Activated T-helper 2 cell treated with anti-CD3 and anti-CD28 coated beads, Interferon-gamma antibody, Interleukin-2, Interleukin-4, amounts not matched to agents 10 μg/mL and 5 μg/mL and 100 μg/mL, durations not matched to agents 14 hours and 24 hours and 36 hours (primary cell): ENCODE measurements at regions not wholly inside any gene's neighbourhood (a gene's known extent, or its start where the extent isn't known, plus 50 kb on each side); places are given as distances from the start of the nearest gene placed in this dataset.

Source experiments
- DNase-seq: peaks from one replicate; pipeline ENCODE4 v3.0.0; 2021; ENCODE audit warnings: low spot score
- H3K27ac Mint-ChIP-seq: one replicate; pipeline ENCODE4 v1.8.0; 2021; ENCODE audit warnings: mixed read lengths
- H3K27me3 Mint-ChIP-seq: one replicate; pipeline ENCODE4 v1.8.0; 2021; ENCODE audit warnings: low read depth, mixed read lengths
- H3K36me3 Mint-ChIP-seq: one replicate; pipeline ENCODE4 v1.8.0; 2021; ENCODE audit warnings: low read depth, mixed read lengths
- H3K4me1 Mint-ChIP-seq: one replicate; pipeline ENCODE4 v1.8.0; 2021; ENCODE audit warnings: low read depth, mixed read lengths
- H3K4me3 Mint-ChIP-seq: one replicate; pipeline ENCODE4 v1.8.0; 2021; ENCODE audit warnings: low read depth, mild to moderate bottlenecking, moderate library complexity, mixed read lengths
- H3K9me3 Mint-ChIP-seq: one replicate; pipeline ENCODE4 v1.8.0; 2021; ENCODE audit warnings: mixed read lengths
- intact Hi-C: fragments of 100-400 bp; cut with micrococcal nuclease; formaldehyde crosslinking; loops from one replicate; pipeline ENCODE4 v1.15.1; 2023

DNA sequence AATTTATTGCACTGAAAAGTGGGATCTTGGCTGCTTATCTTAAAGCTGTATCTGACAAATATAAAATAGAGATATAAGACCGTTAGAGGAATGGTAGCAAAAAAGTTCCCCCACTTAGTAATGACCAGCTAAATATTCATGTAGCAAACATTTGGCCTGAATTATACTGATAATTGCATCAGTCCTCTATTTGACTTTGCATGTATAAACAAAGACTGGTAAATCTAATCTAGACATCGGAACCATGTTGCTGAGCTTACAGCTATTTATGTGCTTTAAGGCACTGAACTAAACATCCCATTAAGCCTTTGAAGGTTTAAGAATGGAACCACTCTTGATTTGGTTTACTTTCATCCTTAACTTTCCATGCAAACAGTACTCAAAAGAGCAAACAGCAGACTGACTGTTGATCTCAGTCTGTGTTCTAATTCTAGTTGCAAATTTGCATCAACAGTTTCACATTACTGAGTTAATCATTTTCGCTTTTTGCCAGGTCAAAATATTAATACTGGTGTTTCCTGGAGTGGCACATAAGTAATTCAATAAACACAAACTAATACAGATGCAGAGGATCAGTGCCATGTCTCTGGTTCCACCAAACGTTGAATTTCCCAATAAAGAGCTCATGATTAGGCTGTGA, 203.5 kb upstream of the HTR2A start:
- Mint-ChIP-seq H3K27ac (no peak overlapping the region), H3K4me1 (no peaks in the 10 kb centered on the region), H3K36me3 (no peaks in the 10 kb centered on the region), H3K4me3 (no peak overlapping the region), H3K27me3 (no peaks in the 10 kb centered on the region), H3K9me3 (no peaks in the 10 kb centered on the region)
- DNase-seq: no peak
- intact Hi-C loops: no loop called here

DNA sequence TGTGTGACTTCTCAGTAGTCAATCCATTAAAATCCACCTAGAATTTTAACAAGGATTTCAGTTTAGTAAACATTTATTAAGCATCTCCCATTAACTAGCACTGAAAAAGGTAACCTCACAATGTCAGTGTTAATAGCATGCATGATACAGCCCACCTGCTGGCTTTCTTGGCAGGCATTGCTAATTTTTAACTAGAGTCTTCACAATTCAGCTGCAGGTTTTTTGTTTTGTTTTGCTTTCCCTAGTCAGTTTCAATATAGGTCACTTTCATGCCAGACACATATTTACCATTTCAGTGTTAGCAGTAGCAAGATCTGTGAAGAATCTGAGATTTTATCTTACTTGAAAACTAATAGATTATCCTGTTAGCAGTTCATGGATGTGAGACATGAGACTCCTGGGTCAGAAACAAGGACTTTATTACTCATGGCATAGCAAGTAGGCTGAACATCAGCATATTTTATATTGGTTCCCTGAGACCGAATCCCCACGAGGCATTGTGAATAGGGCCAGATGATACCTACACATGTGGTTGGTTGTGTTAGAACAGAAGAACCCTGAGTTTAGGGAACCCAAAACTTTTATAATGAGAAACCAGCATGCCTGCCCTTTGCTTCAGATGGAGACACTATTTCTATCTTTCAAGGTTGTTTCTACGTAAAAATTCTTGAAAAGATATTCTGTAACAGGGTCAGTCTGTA, 198.0 kb upstream of the HTR2A start:
- intact Hi-C loops: no loop called here
- no peak for DNase-seq
- Mint-ChIP-seq H3K4me1 (no peaks in the 10 kb centered on the region), H3K9me3 (no peaks in the 10 kb centered on the region), H3K4me3 (no peak overlapping the region), H3K27me3 (no peaks in the 10 kb centered on the region), H3K36me3 (no peaks in the 10 kb centered on the region), H3K27ac (no peak overlapping the region)

DNA sequence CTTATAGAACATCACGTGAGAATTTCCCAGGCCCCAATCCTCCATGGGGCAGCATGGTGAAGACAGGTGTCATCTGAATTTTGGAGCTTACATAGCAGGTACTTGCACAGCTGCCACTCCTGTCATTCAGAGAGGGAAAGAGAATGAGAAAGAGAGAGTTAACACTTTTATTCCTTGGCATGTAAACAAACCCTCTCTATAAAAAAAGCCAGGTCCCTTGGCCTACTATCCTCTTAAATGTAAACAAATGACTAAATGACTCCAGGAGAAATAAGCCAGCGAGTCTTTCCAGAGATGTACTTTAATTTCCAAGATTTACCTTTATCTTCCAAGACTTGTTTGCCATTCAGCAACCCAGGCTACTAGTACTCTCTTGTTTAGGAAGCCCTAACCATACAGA, 195.3 kb upstream of the HTR2A start:
- no peak overlapping the region for H3K27ac Mint-ChIP-seq
- no peak for DNase-seq
- H3K9me3 Mint-ChIP-seq: no peaks in the 10 kb centered on the region
- intact Hi-C loops: no loop called here
- no peaks in the 10 kb centered on the region for H3K27me3 Mint-ChIP-seq
- no peaks in the 10 kb centered on the region for H3K4me1 Mint-ChIP-seq
- H3K36me3 Mint-ChIP-seq: no peaks in the 10 kb centered on the region
- H3K4me3 Mint-ChIP-seq: no peak overlapping the region

DNA sequence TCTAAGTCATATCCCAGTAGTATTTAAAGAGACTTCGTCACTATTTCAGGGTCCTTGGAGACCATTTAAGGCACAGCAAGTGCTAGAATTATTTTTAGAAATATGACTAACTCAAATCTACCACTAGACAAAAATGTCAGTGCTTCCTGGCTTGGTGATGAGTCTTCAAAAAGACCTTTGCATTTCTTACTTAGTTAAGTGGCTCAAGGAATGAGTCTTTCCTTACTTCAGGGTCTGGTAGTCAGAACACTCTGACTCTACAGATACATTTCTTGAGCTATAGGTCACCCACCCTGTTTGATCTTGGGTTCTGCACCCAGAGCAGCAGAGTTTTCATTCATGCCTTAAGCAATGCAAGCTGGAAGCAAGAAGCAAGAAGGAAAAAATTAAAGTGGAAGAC, 191.0 kb upstream of the HTR2A start:
- Mint-ChIP-seq H3K9me3 (no peaks in the 10 kb centered on the region), H3K27ac (no peak overlapping the region), H3K4me1 (no peaks in the 10 kb centered on the region), H3K4me3 (no peak overlapping the region), H3K36me3 (no peaks in the 10 kb centered on the region), H3K27me3 (no peaks in the 10 kb centered on the region)
- DNase-seq: no peak
- intact Hi-C loops: no loop called here

DNA sequence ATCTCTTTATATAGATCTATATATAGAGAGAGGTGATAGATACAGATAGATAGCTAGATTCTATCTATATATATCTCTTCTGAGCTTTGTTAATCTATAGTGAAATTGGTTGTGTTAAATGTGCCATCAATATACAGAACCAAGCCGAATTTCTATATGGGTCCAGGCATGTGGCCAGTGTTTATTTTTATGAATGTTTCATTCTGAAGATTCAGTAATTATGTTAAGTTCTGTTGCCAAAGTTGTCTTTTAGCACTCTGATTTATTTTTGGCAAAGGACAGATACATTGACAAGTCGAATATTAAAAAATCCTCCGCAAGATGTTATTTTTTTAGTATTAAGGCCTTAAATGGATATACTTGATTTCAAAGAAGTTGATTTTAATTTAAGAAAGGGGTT, 190.4 kb upstream of the HTR2A start:
- no peaks in the 10 kb centered on the region for H3K4me1 Mint-ChIP-seq
- intact Hi-C loops: no loop called here
- no peaks in the 10 kb centered on the region for H3K27me3 Mint-ChIP-seq
- no peaks in the 10 kb centered on the region for H3K9me3 Mint-ChIP-seq
- no peak overlapping the region for H3K27ac Mint-ChIP-seq
- no peak overlapping the region for H3K4me3 Mint-ChIP-seq
- DNase-seq: no peak
- no peaks in the 10 kb centered on the region for H3K36me3 Mint-ChIP-seq

DNA sequence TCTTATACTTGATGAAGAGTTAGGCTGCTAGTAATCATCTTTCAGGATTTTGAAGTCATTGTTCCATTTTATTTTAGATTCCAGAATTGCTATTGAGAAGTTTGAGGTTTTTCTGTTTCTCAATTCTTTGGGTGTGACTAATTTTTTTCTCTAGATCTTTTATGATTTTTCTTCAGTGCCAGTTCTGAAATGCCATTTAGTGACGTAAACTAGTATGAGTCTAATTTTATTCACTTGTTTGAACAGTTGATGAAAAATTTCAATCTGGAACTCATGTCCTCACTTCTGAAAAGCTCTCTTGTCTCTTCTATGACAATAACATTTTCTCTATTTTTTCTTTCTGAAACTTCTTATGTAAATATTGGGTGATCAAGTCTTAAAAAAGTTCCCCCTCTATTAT, 188.5 kb upstream of the HTR2A start:
- no peak overlapping the region for H3K27ac Mint-ChIP-seq
- H3K4me1 Mint-ChIP-seq: no peaks in the 10 kb centered on the region
- no peaks in the 10 kb centered on the region for H3K36me3 Mint-ChIP-seq
- H3K27me3 Mint-ChIP-seq: no peaks in the 10 kb centered on the region
- H3K9me3 Mint-ChIP-seq: no peaks in the 10 kb centered on the region
- no peak overlapping the region for H3K4me3 Mint-ChIP-seq
- DNase-seq: no peak
- intact Hi-C loops: no loop called here

DNA sequence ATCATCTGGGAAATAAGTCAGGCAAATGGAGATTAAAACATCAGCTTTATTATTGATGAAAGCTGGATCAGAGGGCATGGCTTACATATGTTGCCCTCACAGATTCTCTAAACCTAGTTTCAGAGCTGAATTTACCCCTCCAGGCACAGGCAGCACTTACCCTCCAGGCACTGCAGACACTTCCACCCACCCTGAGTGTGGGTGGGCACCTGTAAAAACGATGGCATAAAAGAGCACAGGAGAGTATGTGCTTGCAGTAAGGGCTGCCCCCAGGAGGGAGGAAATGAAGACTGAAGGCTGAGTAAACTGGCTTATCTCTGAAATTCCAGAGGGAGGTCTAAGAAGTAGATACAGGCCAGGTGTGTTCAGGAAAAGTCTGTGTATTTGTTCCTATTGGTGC, 185.0 kb upstream of the HTR2A start:
- DNase-seq: no peak
- intact Hi-C loops: no loop called here
- Mint-ChIP-seq H3K27ac (no peak overlapping the region), H3K27me3 (no peaks in the 10 kb centered on the region), H3K36me3 (no peaks in the 10 kb centered on the region), H3K9me3 (no peaks in the 10 kb centered on the region), H3K4me3 (no peak overlapping the region), H3K4me1 (no peaks in the 10 kb centered on the region)

DNA sequence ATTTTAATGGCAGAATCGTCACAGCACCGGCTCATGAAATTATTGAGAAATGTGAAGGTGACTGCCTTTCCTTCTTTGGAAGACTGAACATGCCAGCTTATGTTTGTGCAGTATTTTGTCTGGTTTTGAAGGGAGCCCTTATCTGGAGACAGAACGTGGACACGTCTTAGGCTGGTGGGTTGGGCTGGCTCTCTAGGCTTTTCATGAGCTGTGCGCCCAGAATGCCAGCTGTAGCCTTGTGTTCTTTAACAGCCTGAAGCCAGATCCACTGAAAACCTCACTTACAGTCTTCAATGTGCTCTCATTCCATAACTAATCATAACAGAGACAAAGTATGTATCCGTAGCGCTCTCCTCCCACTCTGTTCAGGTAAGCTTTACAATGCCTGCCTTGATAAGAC, 184.4 kb upstream of the HTR2A start:
- intact Hi-C loops: no loop called here
- H3K36me3 Mint-ChIP-seq: no peaks in the 10 kb centered on the region
- DNase-seq: no peak
- no peak overlapping the region for H3K27ac Mint-ChIP-seq
- no peaks in the 10 kb centered on the region for H3K9me3 Mint-ChIP-seq
- no peak overlapping the region for H3K4me3 Mint-ChIP-seq
- H3K27me3 Mint-ChIP-seq: no peaks in the 10 kb centered on the region
- H3K4me1 Mint-ChIP-seq: no peaks in the 10 kb centered on the region

DNA sequence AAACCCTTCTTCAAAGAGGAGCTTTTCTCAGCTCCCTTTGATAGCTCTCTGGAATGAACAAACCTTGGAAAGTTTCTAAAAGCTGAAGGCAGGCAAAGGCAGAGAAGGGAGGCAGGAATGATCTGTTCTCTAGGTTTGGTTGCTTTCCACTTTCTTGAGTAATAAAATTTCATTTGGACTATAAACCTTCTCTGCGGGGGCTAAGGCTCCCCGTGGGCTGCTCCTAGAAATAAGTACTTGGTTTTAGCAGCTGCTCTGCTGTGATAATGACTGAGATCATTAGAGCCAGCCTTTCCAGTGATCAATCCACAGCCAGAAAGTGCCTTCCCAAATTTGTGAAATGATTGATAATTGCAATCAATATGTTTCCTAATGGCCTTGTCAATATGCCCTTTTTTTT, 183.8 kb upstream of the HTR2A start:
- Mint-ChIP-seq H3K9me3 (no peaks in the 10 kb centered on the region), H3K4me1 (no peaks in the 10 kb centered on the region), H3K27me3 (no peaks in the 10 kb centered on the region), H3K4me3 (no peak overlapping the region), H3K27ac (no peak overlapping the region), H3K36me3 (no peaks in the 10 kb centered on the region)
- no peak for DNase-seq
- intact Hi-C loops: no loop called here

DNA sequence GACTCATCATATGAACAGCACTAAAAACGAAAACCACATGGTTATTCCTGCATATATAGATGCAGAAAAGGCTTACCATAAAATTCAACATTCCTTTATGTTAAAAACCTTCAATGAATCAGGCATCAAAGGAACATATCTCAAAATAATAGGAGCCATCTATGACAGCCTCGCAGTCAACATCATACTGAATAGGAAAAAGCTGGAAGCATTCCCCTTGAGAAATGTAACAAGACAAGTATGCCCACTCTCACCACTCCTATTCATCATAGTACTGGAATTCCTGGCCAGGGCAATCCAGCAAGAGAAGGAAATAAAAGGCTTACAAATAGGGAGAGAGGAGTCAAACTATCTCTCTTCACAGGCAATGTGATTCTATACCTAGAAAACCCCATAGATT, 179.6 kb upstream of the HTR2A start:
- peaks cover 10% of the 10 kb centered on the region for H3K9me3 Mint-ChIP-seq
- no peaks in the 10 kb centered on the region for H3K27me3 Mint-ChIP-seq
- no peak overlapping the region for H3K4me3 Mint-ChIP-seq
- H3K27ac Mint-ChIP-seq: no peak overlapping the region
- intact Hi-C loops: no loop called here
- H3K4me1 Mint-ChIP-seq: no peaks in the 10 kb centered on the region
- H3K36me3 Mint-ChIP-seq: no peaks in the 10 kb centered on the region
- no peak for DNase-seq

DNA sequence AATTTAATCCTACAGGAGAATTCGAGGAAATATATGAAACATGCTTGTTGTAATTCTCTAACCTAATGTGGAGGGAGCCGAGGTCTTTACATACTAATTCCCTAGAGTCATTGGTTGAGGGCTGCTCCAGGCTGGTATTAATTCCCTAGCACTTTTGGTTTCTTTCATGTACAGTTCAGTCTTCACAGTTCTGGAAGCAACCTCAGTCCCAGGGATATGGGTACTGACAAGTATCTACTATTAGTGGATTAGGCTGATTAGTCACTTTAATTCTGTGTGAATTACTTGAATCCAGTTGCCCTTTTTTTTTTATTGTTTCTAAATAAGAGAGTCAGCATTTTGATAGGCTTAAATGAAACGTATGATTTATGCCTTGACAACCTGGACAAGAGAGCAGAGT, 172.3 kb upstream of the HTR2A start:
- no peak overlapping the region for H3K4me3 Mint-ChIP-seq
- intact Hi-C loops: no loop called here
- no peaks in the 10 kb centered on the region for H3K4me1 Mint-ChIP-seq
- H3K27me3 Mint-ChIP-seq: no peaks in the 10 kb centered on the region
- no peaks in the 10 kb centered on the region for H3K36me3 Mint-ChIP-seq
- H3K9me3 Mint-ChIP-seq: no peaks in the 10 kb centered on the region
- DNase-seq: no peak
- H3K27ac Mint-ChIP-seq: no peak overlapping the region

DNA sequence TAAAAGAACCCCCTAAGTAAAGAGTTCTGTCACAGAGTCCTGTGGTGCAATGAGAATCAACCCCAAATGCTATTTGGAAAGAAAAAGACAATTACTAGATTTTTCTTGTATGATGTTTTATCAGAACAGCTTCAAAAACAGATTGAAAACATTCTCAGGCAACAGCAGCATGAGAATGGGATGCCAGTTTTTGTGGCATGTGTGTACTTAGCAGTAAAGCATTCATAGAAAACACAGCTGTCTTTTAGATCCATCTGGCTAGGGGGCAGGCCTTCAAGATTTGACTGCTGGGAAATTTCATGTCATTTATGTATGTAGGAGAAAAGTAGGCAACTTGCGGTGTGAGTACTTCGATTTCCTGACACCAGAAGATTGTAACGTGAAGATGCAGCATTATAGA, 170.5 kb upstream of the HTR2A start:
- H3K36me3 Mint-ChIP-seq: no peaks in the 10 kb centered on the region

DNA sequence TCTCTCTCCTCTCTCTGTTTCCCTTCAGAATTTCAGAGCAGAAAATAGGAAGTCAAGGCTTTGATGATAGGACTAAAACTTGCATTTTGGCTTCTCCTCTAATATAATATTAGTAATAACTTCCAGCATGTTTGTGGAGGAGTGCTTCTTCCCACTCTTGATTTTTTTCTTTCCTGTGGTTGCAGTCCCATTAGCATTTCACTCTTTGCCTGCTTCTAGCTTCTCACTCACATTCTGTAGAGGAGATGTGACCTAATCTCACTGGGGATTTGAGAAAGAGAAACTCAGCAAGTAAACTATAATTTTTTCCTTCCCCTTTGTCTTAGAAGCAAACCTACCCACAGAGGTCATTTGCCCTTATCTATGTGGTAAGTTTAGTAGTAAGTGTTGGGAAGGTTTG, 169.4 kb upstream of the HTR2A start:
- Mint-ChIP-seq H3K4me3 (no peak overlapping the region), H3K36me3 (no peaks in the 10 kb centered on the region), H3K27me3 (no peaks in the 10 kb centered on the region), H3K4me1 (no peaks in the 10 kb centered on the region), H3K27ac (no peak overlapping the region), H3K9me3 (no peaks in the 10 kb centered on the region)
- intact Hi-C loops: no loop called here
- no peak for DNase-seq

More for the DNA sequence above, 170.5 kb upstream of the HTR2A start:
- Mint-ChIP-seq H3K4me3 (no peak overlapping the region), H3K4me1 (no peaks in the 10 kb centered on the region), H3K27ac (no peak overlapping the region), H3K9me3 (no peaks in the 10 kb centered on the region), H3K27me3 (no peaks in the 10 kb centered on the region)
- no peak for DNase-seq
- intact Hi-C loops: no loop called here

DNA sequence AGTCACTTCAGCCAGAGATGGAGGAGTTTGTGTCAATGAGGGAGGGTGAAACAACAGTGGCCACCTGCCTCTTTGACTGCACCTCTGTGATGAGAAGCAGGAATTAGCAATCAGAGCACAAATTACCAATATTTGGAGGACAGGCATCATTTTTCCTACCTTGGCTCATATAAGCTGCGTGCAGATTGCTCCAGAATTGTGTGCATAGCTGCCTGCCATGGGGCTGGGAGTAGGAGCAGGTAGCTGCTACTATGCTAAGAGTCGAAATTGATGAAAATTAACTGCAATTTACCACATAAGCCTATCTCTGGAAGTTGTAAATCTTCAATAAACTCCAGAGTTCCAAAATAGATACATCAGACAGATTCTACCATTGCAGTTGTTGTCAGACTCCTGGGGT, 167.5 kb upstream of the HTR2A start:
- no peak for DNase-seq
- Mint-ChIP-seq H3K27ac (no peak overlapping the region), H3K36me3 (no peaks in the 10 kb centered on the region), H3K4me1 (no peaks in the 10 kb centered on the region), H3K4me3 (no peak overlapping the region), H3K9me3 (peaks cover 5% of the 10 kb centered on the region), H3K27me3 (no peaks in the 10 kb centered on the region)
- intact Hi-C loops: no loop called here
